ENCODE measurements at regions not wholly inside any gene's neighbourhood (a gene's known extent, or its start where the extent isn't known, plus 50 kb on each side); places are given as distances from the start of the nearest gene placed in this dataset.

DNA sequence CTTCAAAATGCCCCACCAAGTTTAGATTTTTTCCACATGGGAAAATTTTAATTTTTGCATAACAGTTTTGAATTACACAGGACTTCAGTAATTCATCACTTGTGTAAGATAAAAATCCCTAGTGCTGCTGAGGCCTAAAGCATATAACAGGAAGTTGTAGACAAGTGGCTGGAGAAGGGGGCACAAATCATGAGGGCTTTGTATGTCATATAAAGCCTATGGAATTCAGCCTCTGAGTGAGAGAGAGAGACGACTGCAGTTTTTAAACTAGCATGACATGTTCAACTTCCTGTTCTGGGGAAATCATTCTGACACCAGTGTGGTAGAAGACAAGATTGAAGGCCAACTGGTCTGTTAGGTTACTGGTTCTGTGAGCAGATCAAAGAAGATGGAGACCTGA is 187.3 kb upstream of the CHST9 start:
- 11% methylated on average over 1 of the region's 1 CpG for WGBS
- no peaks in the 10 kb centered on the region for H3K27me3 ChIP-seq (ENCODE audit: control insufficient read depth in 2 of 2, insufficient read depth in 1 of 2, low read length in 1 of 2)

DNA sequence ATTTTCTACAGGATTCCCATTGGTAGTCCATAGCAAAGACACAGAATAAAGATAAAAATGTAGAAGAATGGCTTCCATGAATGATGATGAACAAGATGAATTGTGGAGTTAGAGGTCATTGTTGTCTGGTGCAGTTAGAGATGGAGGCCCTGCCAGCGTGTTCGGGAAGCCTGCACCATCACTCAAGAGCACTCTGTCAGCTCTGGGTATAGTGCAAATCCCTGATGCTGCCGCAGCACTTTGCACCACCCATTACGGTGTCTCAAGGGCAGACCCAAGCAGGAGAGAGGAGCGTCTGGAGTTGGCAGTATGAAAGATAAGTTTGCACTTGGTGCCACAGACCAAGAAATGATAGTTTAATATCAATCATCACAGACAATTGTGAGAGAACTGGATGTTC is 181.6 kb upstream of the CHST9 start:
- WGBS, result 96% methylated on average over 5 of the region's 5 CpGs
- Histone ChIP-seq H3K4me1 (ENCODE audit: control insufficient read depth in 2 of 2, insufficient read depth in 2 of 2, low read length in 2 of 2) (no peaks in the 10 kb centered on the region), H3K27me3 (ENCODE audit: control insufficient read depth in 2 of 2, insufficient read depth in 1 of 2, low read length in 1 of 2) (no peaks in the 10 kb centered on the region), H3K27ac (ENCODE audit: low read depth in 1 of 2, low read length in 1 of 2) (no peak overlapping the region), H3K36me3 (ENCODE audit: control insufficient read depth in 2 of 2, insufficient read depth in 2 of 2, low read length in 1 of 2) (no peaks in the 10 kb centered on the region), H3K9me3 (ENCODE audit: control insufficient read depth in 2 of 2, insufficient read depth in 1 of 2, low read length in 1 of 2) (no peaks in the 10 kb centered on the region), H3K4me3 (ENCODE audit: low read length in 2 of 2) (no peak overlapping the region)
- no peak for DNase-seq (ENCODE audit: low read depth in 6 of 9, low spot score in 9 of 9)

More for the DNA sequence above, 187.3 kb upstream of the CHST9 start:
- H3K4me3 ChIP-seq (ENCODE audit: low read length in 2 of 2), result no peak overlapping the region
- no peaks in the 10 kb centered on the region for H3K4me1 ChIP-seq (ENCODE audit: control insufficient read depth in 2 of 2, insufficient read depth in 2 of 2, low read length in 2 of 2)
- H3K27ac ChIP-seq (ENCODE audit: low read depth in 1 of 2, low read length in 1 of 2), result no peak overlapping the region
- no peaks in the 10 kb centered on the region for H3K9me3 ChIP-seq (ENCODE audit: control insufficient read depth in 2 of 2, insufficient read depth in 1 of 2, low read length in 1 of 2)
- no peak for DNase-seq (ENCODE audit: low read depth in 6 of 9, low spot score in 9 of 9)
- no peaks in the 10 kb centered on the region for H3K36me3 ChIP-seq (ENCODE audit: control insufficient read depth in 2 of 2, insufficient read depth in 2 of 2, low read length in 1 of 2)

DNA sequence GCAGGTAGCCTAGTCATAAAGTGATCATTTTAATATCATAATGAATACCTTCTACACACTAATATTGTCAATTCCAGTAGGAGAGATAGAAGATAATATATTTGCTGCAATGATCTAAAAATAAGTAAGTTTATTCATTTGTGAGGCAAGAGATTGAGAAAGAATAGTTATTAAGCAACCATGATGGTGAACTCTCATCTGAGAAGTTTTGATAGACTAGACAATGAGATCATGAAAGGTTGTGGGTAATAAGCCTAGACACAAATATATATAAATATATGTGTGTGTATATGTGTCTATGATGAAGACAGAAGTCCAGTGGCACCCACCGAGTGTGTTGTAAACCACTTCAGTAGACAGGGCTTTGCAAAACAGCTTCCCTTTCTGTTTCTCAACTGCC is 181.0 kb upstream of the CHST9 start:
- Histone ChIP-seq H3K27ac (ENCODE audit: low read depth in 1 of 2, low read length in 1 of 2) (no peak overlapping the region), H3K27me3 (ENCODE audit: control insufficient read depth in 2 of 2, insufficient read depth in 1 of 2, low read length in 1 of 2) (no peaks in the 10 kb centered on the region), H3K4me1 (ENCODE audit: control insufficient read depth in 2 of 2, insufficient read depth in 2 of 2, low read length in 2 of 2) (no peaks in the 10 kb centered on the region), H3K9me3 (ENCODE audit: control insufficient read depth in 2 of 2, insufficient read depth in 1 of 2, low read length in 1 of 2) (no peaks in the 10 kb centered on the region), H3K36me3 (ENCODE audit: control insufficient read depth in 2 of 2, insufficient read depth in 2 of 2, low read length in 1 of 2) (no peaks in the 10 kb centered on the region), H3K4me3 (ENCODE audit: low read length in 2 of 2) (no peak overlapping the region)
- 91% methylated on average over 1 of the region's 1 CpG for WGBS
- no peak for DNase-seq (ENCODE audit: low read depth in 6 of 9, low spot score in 9 of 9)

DNA sequence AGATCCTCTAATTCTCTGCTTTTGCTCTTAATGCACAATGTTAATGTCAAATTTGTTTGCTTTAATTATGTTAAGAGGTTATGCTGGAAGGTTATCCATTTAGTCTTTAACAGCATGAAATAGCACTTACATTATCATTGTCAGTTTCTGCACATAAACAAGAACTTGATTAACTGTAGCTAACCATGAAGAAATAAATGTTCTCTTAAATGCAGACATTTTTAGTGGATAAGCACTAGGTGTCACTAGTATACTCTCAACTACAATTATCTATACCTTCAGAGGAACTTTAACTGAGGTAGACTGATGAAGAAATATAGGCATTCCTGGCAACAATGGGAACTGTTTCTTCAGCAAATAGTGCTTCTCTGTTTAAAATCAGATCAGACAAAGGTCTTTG is 178.8 kb upstream of the CHST9 start:
- no peaks in the 10 kb centered on the region for H3K36me3 ChIP-seq (ENCODE audit: control insufficient read depth in 2 of 2, insufficient read depth in 2 of 2, low read length in 1 of 2)
- H3K27me3 ChIP-seq (ENCODE audit: control insufficient read depth in 2 of 2, insufficient read depth in 1 of 2, low read length in 1 of 2), result no peaks in the 10 kb centered on the region
- no peak overlapping the region for H3K4me3 ChIP-seq (ENCODE audit: low read length in 2 of 2)
- no peak overlapping the region for H3K27ac ChIP-seq (ENCODE audit: low read depth in 1 of 2, low read length in 1 of 2)
- no peaks in the 10 kb centered on the region for H3K9me3 ChIP-seq (ENCODE audit: control insufficient read depth in 2 of 2, insufficient read depth in 1 of 2, low read length in 1 of 2)
- no peaks in the 10 kb centered on the region for H3K4me1 ChIP-seq (ENCODE audit: control insufficient read depth in 2 of 2, insufficient read depth in 2 of 2, low read length in 2 of 2)
- DNase-seq (ENCODE audit: low read depth in 6 of 9, low spot score in 9 of 9), result no peak

DNA sequence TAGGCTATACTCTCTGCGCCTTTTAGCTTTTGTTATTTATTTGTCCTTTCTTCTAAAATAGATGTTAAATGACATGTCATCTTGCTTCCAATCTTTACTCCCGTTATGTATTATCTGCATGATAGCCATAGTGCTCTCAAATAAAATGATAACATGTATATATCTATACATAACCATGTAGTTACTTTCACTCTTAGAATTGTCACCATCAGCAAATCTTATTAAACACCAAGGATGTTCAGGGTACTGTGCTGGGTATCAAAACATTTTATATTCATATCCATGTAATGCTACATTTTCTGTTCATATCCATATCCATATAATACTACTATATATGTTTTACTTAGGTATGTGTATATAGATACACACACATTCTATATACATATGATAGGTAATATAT is 176.4 kb upstream of the CHST9 start:
- no peaks in the 10 kb centered on the region for H3K36me3 ChIP-seq (ENCODE audit: control insufficient read depth in 2 of 2, insufficient read depth in 2 of 2, low read length in 1 of 2)
- H3K9me3 ChIP-seq (ENCODE audit: control insufficient read depth in 2 of 2, insufficient read depth in 1 of 2, low read length in 1 of 2), result no peaks in the 10 kb centered on the region
- no peaks in the 10 kb centered on the region for H3K27me3 ChIP-seq (ENCODE audit: control insufficient read depth in 2 of 2, insufficient read depth in 1 of 2, low read length in 1 of 2)
- DNase-seq (ENCODE audit: low read depth in 6 of 9, low spot score in 9 of 9), result no peak
- no peak overlapping the region for H3K27ac ChIP-seq (ENCODE audit: low read depth in 1 of 2, low read length in 1 of 2)
- no peak overlapping the region for H3K4me3 ChIP-seq (ENCODE audit: low read length in 2 of 2)
- WGBS, result 94% methylated on average over 2 of the region's 2 CpGs
- H3K4me1 ChIP-seq (ENCODE audit: control insufficient read depth in 2 of 2, insufficient read depth in 2 of 2, low read length in 2 of 2), result no peaks in the 10 kb centered on the region

DNA sequence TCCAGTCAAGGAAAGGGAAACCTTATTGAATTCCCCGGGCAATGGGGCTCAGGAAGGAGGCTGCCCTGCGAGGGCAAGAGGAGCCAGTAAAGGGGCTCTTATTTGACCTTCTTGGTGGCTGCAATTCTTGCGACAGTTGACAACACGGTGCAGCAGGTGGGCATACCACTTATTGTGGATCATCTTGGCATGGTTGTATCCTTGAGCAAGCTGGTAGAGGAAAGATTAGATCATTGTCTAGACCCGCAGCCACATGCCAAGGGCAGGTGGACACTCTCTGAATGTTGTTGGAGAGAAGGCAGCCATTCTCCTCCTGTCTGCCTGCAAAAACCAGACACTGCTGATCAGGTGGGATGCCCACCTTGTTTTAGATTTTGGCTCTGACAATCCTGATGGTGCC is 170.2 kb upstream of the CHST9 start:
- Histone ChIP-seq H3K27me3 (ENCODE audit: control insufficient read depth in 2 of 2, insufficient read depth in 1 of 2, low read length in 1 of 2) (no peaks in the 10 kb centered on the region), H3K4me3 (ENCODE audit: low read length in 2 of 2) (no peak overlapping the region)
- 96% methylated on average over 5 of the region's 5 CpGs for WGBS

DNA sequence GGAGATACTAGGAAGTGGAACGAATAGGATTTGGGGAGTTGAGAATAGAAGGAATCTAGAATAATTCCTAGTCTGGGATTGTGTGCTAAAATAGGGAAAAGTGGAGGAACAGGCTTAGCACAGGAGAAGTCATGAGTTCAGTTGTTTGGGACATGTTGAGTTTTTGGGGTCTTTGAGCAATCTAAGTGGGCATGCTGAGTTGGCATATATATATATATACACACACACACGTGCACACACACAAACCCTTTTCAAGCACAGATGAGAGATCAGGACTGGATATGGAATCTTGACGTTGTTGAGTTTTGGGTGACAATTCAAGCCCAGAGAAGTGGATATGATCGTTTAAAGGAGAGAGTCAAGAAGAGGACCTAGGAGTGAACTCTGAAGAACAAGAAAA is 168.2 kb upstream of the CHST9 start:
- H3K27ac ChIP-seq (ENCODE audit: low read depth in 1 of 2, low read length in 1 of 2), result no peak overlapping the region
- DNase-seq (ENCODE audit: low read depth in 6 of 9, low spot score in 9 of 9), result no peak
- no peaks in the 10 kb centered on the region for H3K27me3 ChIP-seq (ENCODE audit: control insufficient read depth in 2 of 2, insufficient read depth in 1 of 2, low read length in 1 of 2)
- H3K9me3 ChIP-seq (ENCODE audit: control insufficient read depth in 2 of 2, insufficient read depth in 1 of 2, low read length in 1 of 2), result no peaks in the 10 kb centered on the region
- H3K4me1 ChIP-seq (ENCODE audit: control insufficient read depth in 2 of 2, insufficient read depth in 2 of 2, low read length in 2 of 2), result no peaks in the 10 kb centered on the region
- no peak overlapping the region for H3K4me3 ChIP-seq (ENCODE audit: low read length in 2 of 2)
- no peaks in the 10 kb centered on the region for H3K36me3 ChIP-seq (ENCODE audit: control insufficient read depth in 2 of 2, insufficient read depth in 2 of 2, low read length in 1 of 2)
- 87% methylated on average over 4 of the region's 4 CpGs for WGBS

More for the DNA sequence above, 170.2 kb upstream of the CHST9 start:
- no peaks in the 10 kb centered on the region for H3K9me3 ChIP-seq (ENCODE audit: control insufficient read depth in 2 of 2, insufficient read depth in 1 of 2, low read length in 1 of 2)
- no peak overlapping the region for H3K27ac ChIP-seq (ENCODE audit: low read depth in 1 of 2, low read length in 1 of 2)
- no peaks in the 10 kb centered on the region for H3K4me1 ChIP-seq (ENCODE audit: control insufficient read depth in 2 of 2, insufficient read depth in 2 of 2, low read length in 2 of 2)
- no peak for DNase-seq (ENCODE audit: low read depth in 6 of 9, low spot score in 9 of 9)
- no peaks in the 10 kb centered on the region for H3K36me3 ChIP-seq (ENCODE audit: control insufficient read depth in 2 of 2, insufficient read depth in 2 of 2, low read length in 1 of 2)

DNA sequence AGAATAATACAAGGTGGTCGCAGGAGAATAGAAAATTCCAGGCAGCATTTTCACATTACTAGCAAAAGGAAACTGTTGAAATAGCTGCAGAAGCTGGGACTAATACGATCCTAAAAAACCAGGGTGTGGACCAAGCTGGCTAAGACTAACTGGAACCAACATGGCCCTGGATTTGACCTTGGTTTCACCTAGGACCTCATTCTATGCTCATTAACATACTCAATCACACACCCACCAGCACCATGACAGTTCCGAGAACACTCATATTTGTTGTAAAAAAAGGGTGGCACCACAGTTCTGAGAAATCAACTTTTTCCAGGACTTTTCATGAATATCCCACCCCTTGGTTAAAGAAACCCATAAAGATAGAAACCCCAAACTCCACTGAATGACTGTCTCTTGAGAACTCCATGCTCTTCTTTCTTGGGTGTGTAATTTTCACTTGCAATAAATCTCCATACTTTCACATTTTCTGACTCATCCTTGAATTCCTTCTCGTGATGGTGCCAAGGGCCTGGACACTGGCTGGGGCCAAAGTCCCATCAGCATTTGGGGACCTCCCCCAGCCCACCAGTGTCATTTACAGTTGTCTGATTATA is 164.3 kb upstream of the CHST9 start:
- Histone ChIP-seq H3K27me3 (ENCODE audit: control insufficient read depth in 2 of 2, insufficient read depth in 1 of 2, low read length in 1 of 2) (no peaks in the 10 kb centered on the region), H3K9me3 (ENCODE audit: control insufficient read depth in 2 of 2, insufficient read depth in 1 of 2, low read length in 1 of 2) (no peaks in the 10 kb centered on the region), H3K4me3 (ENCODE audit: low read length in 2 of 2) (no peak overlapping the region), H3K27ac (ENCODE audit: low read depth in 1 of 2, low read length in 1 of 2) (no peak overlapping the region), H3K4me1 (ENCODE audit: control insufficient read depth in 2 of 2, insufficient read depth in 2 of 2, low read length in 2 of 2) (no peaks in the 10 kb centered on the region), H3K36me3 (ENCODE audit: control insufficient read depth in 2 of 2, insufficient read depth in 2 of 2, low read length in 1 of 2) (no peaks in the 10 kb centered on the region)
- DNase-seq (ENCODE audit: low read depth in 6 of 9, low spot score in 9 of 9), result no peak
- 89% methylated on average over 4 of the region's 4 CpGs for WGBS

DNA sequence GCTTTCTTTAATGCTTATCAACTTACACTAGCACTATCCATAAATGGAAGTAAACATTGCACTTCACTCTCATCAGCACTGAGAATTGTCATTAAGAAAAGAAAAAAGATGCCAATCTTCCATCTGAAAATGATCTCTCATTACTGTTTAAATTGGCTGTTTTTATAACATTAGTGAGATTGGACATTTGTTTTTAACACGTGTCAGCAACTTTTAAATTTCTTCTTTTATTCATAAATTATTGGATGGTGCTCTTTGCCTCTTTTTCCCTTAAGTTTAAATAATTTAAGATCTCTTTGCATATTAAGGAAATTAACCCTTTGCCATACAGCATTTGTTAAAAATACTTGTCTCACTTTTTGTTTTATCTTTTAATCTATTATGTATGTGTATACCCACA is 146.5 kb upstream of the CHST9 start:
- Histone ChIP-seq H3K27me3 (ENCODE audit: control insufficient read depth in 2 of 2, insufficient read depth in 1 of 2, low read length in 1 of 2) (no peaks in the 10 kb centered on the region), H3K9me3 (ENCODE audit: control insufficient read depth in 2 of 2, insufficient read depth in 1 of 2, low read length in 1 of 2) (no peaks in the 10 kb centered on the region), H3K4me3 (ENCODE audit: low read length in 2 of 2) (no peak overlapping the region), H3K36me3 (ENCODE audit: control insufficient read depth in 2 of 2, insufficient read depth in 2 of 2, low read length in 1 of 2) (no peaks in the 10 kb centered on the region), H3K27ac (ENCODE audit: low read depth in 1 of 2, low read length in 1 of 2) (no peak overlapping the region), H3K4me1 (ENCODE audit: control insufficient read depth in 2 of 2, insufficient read depth in 2 of 2, low read length in 2 of 2) (no peaks in the 10 kb centered on the region)
- WGBS, result 91% methylated on average over 1 of the region's 1 CpG
- DNase-seq (ENCODE audit: low read depth in 6 of 9, low spot score in 9 of 9), result no peak

DNA sequence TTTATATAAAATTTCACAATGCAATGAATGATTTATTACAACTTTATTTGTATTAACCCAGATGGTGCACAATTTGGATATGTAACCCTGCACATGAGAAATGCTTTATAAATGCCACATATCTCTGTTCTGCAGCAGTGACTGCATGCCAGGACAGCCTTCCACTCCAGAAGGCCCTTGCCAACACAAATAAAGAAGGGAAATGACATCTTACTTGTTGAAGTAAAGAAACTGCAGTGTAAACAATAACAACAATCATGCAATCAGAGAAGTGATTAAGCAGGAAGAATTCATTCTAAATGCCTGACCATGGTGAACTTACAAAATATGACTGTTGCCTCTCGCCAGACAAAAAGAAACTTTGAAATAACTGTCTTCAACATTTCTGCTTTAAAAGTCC is 129.9 kb upstream of the CHST9 start:
- Histone ChIP-seq H3K36me3 (ENCODE audit: control insufficient read depth in 2 of 2, insufficient read depth in 2 of 2, low read length in 1 of 2) (no peaks in the 10 kb centered on the region), H3K27ac (ENCODE audit: low read depth in 1 of 2, low read length in 1 of 2) (no peak overlapping the region), H3K9me3 (ENCODE audit: control insufficient read depth in 2 of 2, insufficient read depth in 1 of 2, low read length in 1 of 2) (no peaks in the 10 kb centered on the region), H3K4me1 (ENCODE audit: control insufficient read depth in 2 of 2, insufficient read depth in 2 of 2, low read length in 2 of 2) (no peaks in the 10 kb centered on the region), H3K4me3 (ENCODE audit: low read length in 2 of 2) (no peak overlapping the region), H3K27me3 (ENCODE audit: control insufficient read depth in 2 of 2, insufficient read depth in 1 of 2, low read length in 1 of 2) (no peaks in the 10 kb centered on the region)
- 92% methylated on average over 1 of the region's 1 CpG for WGBS
- DNase-seq (ENCODE audit: low read depth in 6 of 9, low spot score in 9 of 9), result no peak
